WTC11 (cell line): ENCODE measurements at regions not wholly inside any gene's neighbourhood (a gene's known extent, or its start where the extent isn't known, plus 50 kb on each side); places are given as distances from the start of the nearest gene placed in this dataset.

Experiments
- ATAC-seq: fragments of 200-7000 bp; cut with Tn5 transposase; 2 replicates; pipeline ENCODE4 v1.10.0; 2021; ENCODE audit warnings: mild to moderate bottlenecking, moderate library complexity
- CTCF ChIA-PET: fragments of 300-600 bp; sonication (Branson Sonifier 250); formaldehyde crosslinking; loops from one replicate; lab custom pipeline; 2021; ENCODE audit warnings: antibody characterized with exemption; lab: Charles Lee
- POLR2A ChIA-PET: fragments of 350-600 bp; sonication (Branson Sonifier 250); formaldehyde crosslinking; loops from one replicate; lab custom pipeline; 2021; ENCODE audit warnings: antibody characterized with exemption; lab: Charles Lee
- DNase-seq: peaks from one replicate; pipeline ENCODE4 v3.0.0; 2021; ENCODE audit warnings: low spot score
- H3K27ac Mint-ChIP-seq: 2 replicates; pipeline ENCODE4 v1.8.0; 2021; ENCODE audit warnings: mixed read lengths
- H3K27me3 Mint-ChIP-seq: 2 replicates; pipeline ENCODE4 v1.8.0; 2021; ENCODE audit warnings: low read depth, mild to moderate bottlenecking, moderate library complexity, mixed read lengths
- H3K36me3 Mint-ChIP-seq: 2 replicates; pipeline ENCODE4 v1.8.0; 2021; ENCODE audit warnings: mixed read lengths
- H3K4me1 Mint-ChIP-seq: 2 replicates; pipeline ENCODE4 v1.8.0; 2022; ENCODE audit warnings: mixed read lengths
- H3K4me3 Mint-ChIP-seq: 2 replicates; pipeline ENCODE4 v1.8.0; 2021; ENCODE audit warnings: mild to moderate bottlenecking, moderate library complexity, mixed read lengths
- H3K9me3 Mint-ChIP-seq: 2 replicates; pipeline ENCODE4 v1.8.0; 2021; ENCODE audit warnings: mixed read lengths
- CREB1 ChIP-seq: sonication (generic); formaldehyde crosslinking; IDR thresholded peaks from 2 replicates; pipeline ENCODE4 v1.8.0; 2023; ENCODE audit warnings: mild to moderate bottlenecking, missing genetic modification reagents
- CREM ChIP-seq: sonication (generic); formaldehyde crosslinking; IDR thresholded peaks from 2 replicates; pipeline ENCODE4 v1.8.1; 2022; ENCODE audit warnings: mild to moderate bottlenecking, missing genetic modification reagents, moderate library complexity
- E2F5 ChIP-seq: sonication (generic); formaldehyde crosslinking; IDR thresholded peaks from 2 replicates; pipeline ENCODE4 v1.8.1; 2022; ENCODE audit warnings: mild to moderate bottlenecking, moderate library complexity, missing genetic modification reagents
- ESRRA ChIP-seq: sonication (generic); formaldehyde crosslinking; IDR thresholded peaks from 2 replicates; pipeline ENCODE4 v1.8.1; 2022; ENCODE audit warnings: mild to moderate bottlenecking, missing genetic modification reagents, borderline replicate concordance
- ETV6 ChIP-seq: sonication (generic); formaldehyde crosslinking; IDR thresholded peaks from 2 replicates; pipeline ENCODE4 v1.8.1; 2022; ENCODE audit warnings: mild to moderate bottlenecking, missing genetic modification reagents
- HMGA2 ChIP-seq: fragments of 250-450 bp; sonication (Bioruptor Pico); IDR thresholded peaks from 2 replicates; pipeline ENCODE4 v1.4.0; 2021; ENCODE audit warnings: mild to moderate bottlenecking, moderate library complexity
- JAZF1 ChIP-seq: fragments of 250-450 bp; sonication (Bioruptor Pico); IDR thresholded peaks from 2 replicates; pipeline ENCODE4 v1.9.0; 2021; ENCODE audit warnings: moderate library complexity, mild to moderate bottlenecking, inconsistent platforms
- NFATC4 ChIP-seq: fragments of 250-450 bp; sonication (Bioruptor Pico); IDR thresholded peaks from 2 replicates; pipeline ENCODE4 v1.9.0; 2021; ENCODE audit warnings: mild to moderate bottlenecking
- NFE2L1 ChIP-seq: sonication (generic); formaldehyde crosslinking; IDR thresholded peaks from 2 replicates; pipeline ENCODE4 v1.8.1; 2023; ENCODE audit warnings: missing genetic modification reagents
- NR3C1 ChIP-seq: sonication (generic); formaldehyde crosslinking; conservative IDR thresholded peaks from 2 replicates; pipeline ENCODE4 v1.8.1; 2023; ENCODE audit warnings: low read depth, mild to moderate bottlenecking, missing genetic modification reagents
- OVOL2 ChIP-seq: fragments of 250-450 bp; sonication (Bioruptor Pico); IDR thresholded peaks from 2 replicates; pipeline ENCODE4 v1.9.0; 2021; ENCODE audit warnings: mild to moderate bottlenecking, borderline replicate concordance
- RORB ChIP-seq: fragments of 250-450 bp; sonication (Bioruptor Pico); IDR thresholded peaks from 2 replicates; pipeline ENCODE4 v1.9.0; 2021; ENCODE audit warnings: mild to moderate bottlenecking
- SMAD3 ChIP-seq: sonication (generic); formaldehyde crosslinking; IDR thresholded peaks from 2 replicates; pipeline ENCODE4 v1.8.0; 2022; ENCODE audit warnings: missing genetic modification reagents, mild to moderate bottlenecking, borderline replicate concordance
- TCF7 ChIP-seq: sonication (generic); formaldehyde crosslinking; IDR thresholded peaks from 2 replicates; pipeline ENCODE4 v1.8.0; 2022; ENCODE audit warnings: mild to moderate bottlenecking, low read depth, missing genetic modification reagents, moderate library complexity
- ZSCAN18 ChIP-seq: fragments of 250-450 bp; sonication (Bioruptor Pico); IDR thresholded peaks from 2 replicates; pipeline ENCODE4 v2.1.2; 2022; ENCODE audit warnings: mild to moderate bottlenecking, moderate library complexity
- TF ChIP-seq, protein P1 (sequence below): sonication (generic); formaldehyde crosslinking; IDR thresholded peaks from 2 replicates; pipeline ENCODE4 v1.8.1; 2022; ENCODE audit warnings: low read depth, mild to moderate bottlenecking, moderate library complexity, missing genetic modification reagents, borderline replicate concordance
- TF ChIP-seq, protein P2 (sequence below): sonication (generic); formaldehyde crosslinking; IDR thresholded peaks from 2 replicates; pipeline ENCODE4 v1.8.0; 2023; ENCODE audit warnings: missing genetic modification reagents, mild to moderate bottlenecking, borderline replicate concordance

DNA sequence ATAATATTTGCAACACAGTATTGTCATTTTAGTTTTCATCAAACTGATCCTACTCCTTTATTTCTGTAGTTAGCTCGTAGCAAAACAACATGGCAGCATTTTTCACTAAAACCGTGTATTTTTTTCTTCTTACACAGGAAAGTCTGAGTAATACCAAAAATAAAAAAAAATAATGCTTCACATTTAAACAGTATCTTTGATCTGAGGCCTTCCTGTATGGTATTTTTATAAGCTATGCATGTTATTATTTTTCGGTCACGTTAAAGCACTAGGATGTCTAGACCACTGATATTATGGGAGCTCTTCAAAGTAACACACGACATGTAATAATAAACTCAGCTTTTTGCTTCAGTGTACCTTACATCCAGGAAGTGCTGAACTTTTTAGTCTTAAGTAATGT lies 94.1 kb upstream of the SRD5A3 start:
- Mint-ChIP-seq H3K9me3 (0 out of 2 replicates have a peak, but pooled peaks cover 3% of the 10 kb centered on the region), H3K4me1 (peaks cover 38% of the 10 kb centered on the region), H3K4me3 (no peak overlapping the region), H3K36me3 (no peaks in the 10 kb centered on the region), H3K27ac (no peak overlapping the region), H3K27me3 (no peaks in the 10 kb centered on the region)
- TF ChIP-seq OVOL2 (CRISPR knock-in tag): no peak
- TF ChIP-seq E2F5 (CRISPR knock-in tag): no peak
- no peak for TF ChIP-seq SMAD3 (CRISPR knock-in tag)
- no peak for TF ChIP-seq NR3C1 (CRISPR knock-in tag)
- TF ChIP-seq, protein P1, sequence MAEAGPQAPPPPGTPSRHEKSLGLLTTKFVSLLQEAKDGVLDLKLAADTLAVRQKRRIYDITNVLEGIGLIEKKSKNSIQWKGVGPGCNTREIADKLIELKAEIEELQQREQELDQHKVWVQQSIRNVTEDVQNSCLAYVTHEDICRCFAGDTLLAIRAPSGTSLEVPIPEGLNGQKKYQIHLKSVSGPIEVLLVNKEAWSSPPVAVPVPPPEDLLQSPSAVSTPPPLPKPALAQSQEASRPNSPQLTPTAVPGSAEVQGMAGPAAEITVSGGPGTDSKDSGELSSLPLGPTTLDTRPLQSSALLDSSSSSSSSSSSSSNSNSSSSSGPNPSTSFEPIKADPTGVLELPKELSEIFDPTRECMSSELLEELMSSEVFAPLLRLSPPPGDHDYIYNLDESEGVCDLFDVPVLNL (CRISPR knock-in tag): no peak
- no peak for TF ChIP-seq RORB (CRISPR knock-in tag)
- TF ChIP-seq ESRRA: no peak
- no peak for TF ChIP-seq HMGA2 (CRISPR knock-in tag)
- TF ChIP-seq NFE2L1 (CRISPR knock-in tag): no peak
- ATAC-seq: no peak
- ChIA-PET POLR2A (no interaction called here), CTCF (interaction anchor here (1.0 kb wide), 1 partner anchor 65 kb away, joined by 3 read pairs; no protein-coding TSS in a partner anchor)
- DNase-seq: no peak

- CTCF ChIA-PET: interaction anchor here (1.0 kb wide), 1 partner anchor 69 kb away, joined by 5 read pairs; no protein-coding TSS in a partner anchor
- Mint-ChIP-seq H3K4me1 (peaks cover 43% of the 10 kb centered on the region), H3K36me3 (no peaks in the 10 kb centered on the region), H3K9me3 (0 out of 2 replicates have a peak, but pooled peaks cover 3% of the 10 kb centered on the region), H3K27ac (no peak overlapping the region), H3K27me3 (no peaks in the 10 kb centered on the region), H3K4me3 (no peak overlapping the region)
- POLR2A ChIA-PET: no interaction called here
- TF ChIP-seq CREB1 (CRISPR knock-in tag): no peak
- TF ChIP-seq CREM (CRISPR knock-in tag): no peak
- no peak for TF ChIP-seq NFATC4 (CRISPR knock-in tag)
- TF ChIP-seq ETV6 (CRISPR knock-in tag): no peak
- TF ChIP-seq, protein P2, sequence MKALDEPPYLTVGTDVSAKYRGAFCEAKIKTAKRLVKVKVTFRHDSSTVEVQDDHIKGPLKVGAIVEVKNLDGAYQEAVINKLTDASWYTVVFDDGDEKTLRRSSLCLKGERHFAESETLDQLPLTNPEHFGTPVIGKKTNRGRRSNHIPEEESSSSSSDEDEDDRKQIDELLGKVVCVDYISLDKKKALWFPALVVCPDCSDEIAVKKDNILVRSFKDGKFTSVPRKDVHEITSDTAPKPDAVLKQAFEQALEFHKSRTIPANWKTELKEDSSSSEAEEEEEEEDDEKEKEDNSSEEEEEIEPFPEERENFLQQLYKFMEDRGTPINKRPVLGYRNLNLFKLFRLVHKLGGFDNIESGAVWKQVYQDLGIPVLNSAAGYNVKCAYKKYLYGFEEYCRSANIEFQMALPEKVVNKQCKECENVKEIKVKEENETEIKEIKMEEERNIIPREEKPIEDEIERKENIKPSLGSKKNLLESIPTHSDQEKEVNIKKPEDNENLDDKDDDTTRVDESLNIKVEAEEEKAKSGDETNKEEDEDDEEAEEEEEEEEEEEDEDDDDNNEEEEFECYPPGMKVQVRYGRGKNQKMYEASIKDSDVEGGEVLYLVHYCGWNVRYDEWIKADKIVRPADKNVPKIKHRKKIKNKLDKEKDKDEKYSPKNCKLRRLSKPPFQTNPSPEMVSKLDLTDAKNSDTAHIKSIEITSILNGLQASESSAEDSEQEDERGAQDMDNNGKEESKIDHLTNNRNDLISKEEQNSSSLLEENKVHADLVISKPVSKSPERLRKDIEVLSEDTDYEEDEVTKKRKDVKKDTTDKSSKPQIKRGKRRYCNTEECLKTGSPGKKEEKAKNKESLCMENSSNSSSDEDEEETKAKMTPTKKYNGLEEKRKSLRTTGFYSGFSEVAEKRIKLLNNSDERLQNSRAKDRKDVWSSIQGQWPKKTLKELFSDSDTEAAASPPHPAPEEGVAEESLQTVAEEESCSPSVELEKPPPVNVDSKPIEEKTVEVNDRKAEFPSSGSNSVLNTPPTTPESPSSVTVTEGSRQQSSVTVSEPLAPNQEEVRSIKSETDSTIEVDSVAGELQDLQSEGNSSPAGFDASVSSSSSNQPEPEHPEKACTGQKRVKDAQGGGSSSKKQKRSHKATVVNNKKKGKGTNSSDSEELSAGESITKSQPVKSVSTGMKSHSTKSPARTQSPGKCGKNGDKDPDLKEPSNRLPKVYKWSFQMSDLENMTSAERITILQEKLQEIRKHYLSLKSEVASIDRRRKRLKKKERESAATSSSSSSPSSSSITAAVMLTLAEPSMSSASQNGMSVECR (CRISPR knock-in tag): no peak
- TF ChIP-seq JAZF1: no peak
- TF ChIP-seq ZSCAN18 (CRISPR knock-in tag): no peak
- TF ChIP-seq TCF7 (CRISPR knock-in tag): no peak
- ATAC-seq (peak; percentile 47), DNase-seq (no peak)
These were observed 92.0 kb upstream of the SRD5A3 start for GRCh38 chr4:55253948-55254593.
